ENCODE measurements at regions not wholly inside any gene's neighbourhood (a gene's known extent, or its start where the extent isn't known, plus 50 kb on each side); places are given as distances from the start of the nearest gene placed in this dataset.

DNA sequence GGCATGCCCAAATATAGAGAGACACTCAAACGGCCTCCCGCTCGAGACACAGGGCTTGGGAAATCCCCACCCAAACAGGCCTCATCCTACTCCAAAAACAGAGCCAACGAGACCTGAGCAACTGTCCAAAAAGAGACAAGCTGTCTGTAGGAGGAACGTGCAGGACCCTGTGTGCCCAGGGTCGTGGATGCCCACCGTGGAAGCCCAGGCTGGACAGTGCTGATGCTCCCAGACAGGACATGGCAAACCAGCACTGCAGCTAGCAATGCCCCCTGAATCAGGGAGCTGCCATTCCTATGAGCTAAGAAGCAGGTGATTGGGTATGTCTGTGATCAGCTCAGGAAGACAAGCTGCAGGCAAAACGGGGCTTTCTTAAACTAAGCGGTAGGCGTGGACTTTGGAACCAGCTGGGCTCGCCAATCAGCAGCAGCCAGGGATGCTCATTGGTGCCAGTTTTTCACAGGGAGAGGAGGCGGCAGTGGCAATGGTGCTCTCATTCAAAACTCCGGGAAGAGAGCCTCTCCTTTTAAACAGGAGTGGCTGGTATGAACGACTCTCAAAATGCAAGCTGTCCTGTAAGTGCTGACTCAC, 113.1 kb upstream of the IRX2 start:
- Histone ChIP-seq H3K4ac (replicated peaks; ENCODE audit: insufficient read length, low read depth, low read length) (no peak overlapping the region), H2BK15ac (ENCODE audit: low read length) (no peak overlapping the region), H3K36me3 (ENCODE audit: control insufficient read depth in 2 of 4, insufficient read depth in 4 of 4, low read length in 3 of 4) (no peaks in the 10 kb centered on the region), H3K27me3 (replicated peaks in 1 of 4; ENCODE audit: control insufficient read depth in 3 of 4, extremely low read depth in 1 of 4, insufficient read depth in 3 of 4, low read length in 3 of 4) (no peaks in the 10 kb centered on the region), H2BK120ac (replicated peaks; ENCODE audit: low read depth, low read length) (no peak overlapping the region), H3K27ac (ENCODE audit: low read depth, low read length) (no peak overlapping the region), H2BK20ac (ENCODE audit: low read length) (no peak overlapping the region), H3K4me1 (replicated peaks in 1 of 4; ENCODE audit: control insufficient read depth in 3 of 4, insufficient read depth in 4 of 4, low read length in 3 of 4) (peaks cover 0 to 3% (median 0%) of the 10 kb centered on the region in 4 experiments; a peak in 3 of 7 replicates), H3K56ac (replicated peaks; ENCODE audit: insufficient read length, low read depth, low read length) (no peak overlapping the region), H3K23me2 (ENCODE audit: low read depth, low read length) (no peaks in the 10 kb centered on the region), H3K14ac (ENCODE audit: insufficient read length) (no peak overlapping the region), H3K4me3 (ENCODE audit: extremely low read depth in 1 of 4, insufficient read depth in 2 of 4, low read depth in 3 of 4, low read length in 4 of 4) (no peak overlapping the region), H4K5ac (ENCODE audit: insufficient read length, low read depth, low read length) (no peak overlapping the region), H4K91ac (replicated peaks; ENCODE audit: insufficient read length, low read length) (no peak overlapping the region), H3K79me2 (ENCODE audit: control insufficient read depth in 1 of 2, insufficient read depth in 2 of 2, low read length in 2 of 2) (no peaks in the 10 kb centered on the region), H3K18ac (ENCODE audit: extremely low read depth, low read length) (no peak overlapping the region), H3K9me3 (ENCODE audit: insufficient read depth in 2 of 2, low read depth in 1 of 2, low read length in 1 of 2) (peaks cover 0 to 6% of the 10 kb centered on the region in 2 experiments; a peak in 1 of 4 replicates), H4K20me1 (replicated peaks in 1 of 2; ENCODE audit: control insufficient read depth in 1 of 2, insufficient read depth in 2 of 2, low read length in 2 of 2) (no peaks in the 10 kb centered on the region), H3K4me2 (ENCODE audit: insufficient read depth in 1 of 2, low read depth in 2 of 2, low read length in 2 of 2) (no peak overlapping the region), H3K9ac (replicated peaks in 1 of 4; ENCODE audit: extremely low read depth in 1 of 4, low read depth in 3 of 4, low read length in 3 of 4) (no peak overlapping the region), H2BK5ac (ENCODE audit: low read depth, low read length) (no peak overlapping the region), H3K23ac (ENCODE audit: insufficient read length) (no peak overlapping the region), H3K79me1 (ENCODE audit: low read depth, low read length) (no peaks in the 10 kb centered on the region), H2BK12ac (ENCODE audit: low read depth, low read length) (no peak overlapping the region), H2AK5ac (ENCODE audit: low read depth, low read length) (no peak overlapping the region), H4K8ac (ENCODE audit: extremely low read depth, insufficient read depth, low read length) (no peak overlapping the region; the same call in 1 of the 2 replicates), H2AFZ (ENCODE audit: low read length) (peak overlapping the region; percentile 51; the same call in 1 of the 2 replicates)
- FAIRE-seq (no peak), DNase-seq (ENCODE audit: low read depth in 1 of 2, low spot score in 2 of 2) (no peak)
- 81% methylated on average over 14 of the region's 14 CpGs; no CpG with 5 or more reads in 1 of the 2 experiments for WGBS, 2 experiments (ENCODE audit: extremely low coverage in 1 of 2, insufficient coverage in 1 of 2, insufficient read length in 1 of 2, insufficient replicate concordance in 2 of 2, low coverage in 1 of 2, low lambda C conversion rate in 2 of 2, missing lambda C conversion rate in 1 of 2)
- TF ChIP-seq SAP30 (IDR thresholded peaks at IDR 0.05; ENCODE audit: insufficient read depth, insufficient replicate concordance, low read length), result no peak
- POLR2A ChIA-PET (ENCODE audit: partially characterized antibody), result no interaction called here
- CTCF ChIA-PET (ENCODE audit: partially characterized antibody), result no interaction called here
